CD4-positive, alpha-beta memory T cell (primary cell): ENCODE measurements at regions not wholly inside any gene's neighbourhood (a gene's known extent, or its start where the extent isn't known, plus 50 kb on each side); places are given as distances from the start of the nearest gene placed in this dataset.
"Not testable (repeated sequence)": the region's sequence is repeated elsewhere in the genome, so short reads cannot be mapped to it uniquely, and the experiment has no call there.

Experiments
- CTCF ChIA-PET: fragments of 350-600 bp; sonication (Branson Sonifier 250); formaldehyde crosslinking; loops from one replicate; lab custom pipeline; 2021; ENCODE audit warnings: inconsistent platforms; ENCODE audit not compliant: partially characterized antibody; lab: Charles Lee
- POLR2A ChIA-PET: fragments of 350-600 bp; sonication (Branson Sonifier 250); formaldehyde crosslinking; loops from one replicate; lab custom pipeline; 2021; ENCODE audit not compliant: partially characterized antibody; lab: Charles Lee
- DNase-seq, 5 donors: peaks; one replicate each; pipeline versions ENCODE4 v3.0.0 to v3.0.0-alpha.2; 2020 to 2022; ENCODE audit warnings: mixed read lengths in 1 of 5
- H3K27ac ChIP-seq: one replicate; pipeline ENCODE4 v1.7.0; 2013; ENCODE audit warnings: low read depth, low read length
- H3K27me3 ChIP-seq: 2 replicates; pipeline ENCODE4 v1.7.0; 2013; ENCODE audit warnings: mild to moderate bottlenecking, low read length, moderate library complexity; ENCODE audit not compliant: insufficient read depth
- H3K36me3 ChIP-seq: 2 replicates; pipeline ENCODE4 v1.7.0; 2013; ENCODE audit warnings: mild to moderate bottlenecking, low read length, moderate library complexity; ENCODE audit not compliant: insufficient read depth
- H3K4me1 ChIP-seq: 2 replicates; pipeline ENCODE4 v1.7.0; 2013; ENCODE audit warnings: mild to moderate bottlenecking, low read length, moderate library complexity; ENCODE audit not compliant: insufficient read depth
- H3K4me3 ChIP-seq, 2 donors: one replicate each; pipeline ENCODE4 v1.7.0; 2013; ENCODE audit warnings: low read length in 2 of 2, mild to moderate bottlenecking in 1 of 2
- H3K9me3 ChIP-seq, 2 donors: one replicate each; pipeline ENCODE4 v1.7.0; 2013; ENCODE audit warnings: low read length in 2 of 2, control low read depth in 1 of 2; ENCODE audit not compliant: control insufficient read depth in 1 of 2
- H3K27ac Mint-ChIP-seq, 7 donors: one replicate each; pipeline ENCODE4 v1.8.0; 2020 to 2021; ENCODE audit warnings: mixed read lengths in 7 of 7, mild to moderate bottlenecking in 6 of 7, inconsistent platforms in 3 of 7, moderate library complexity in 3 of 7
- H3K27me3 Mint-ChIP-seq, 2 donors: one replicate each; pipeline ENCODE4 v1.8.0; 2020 to 2021; ENCODE audit warnings: mixed read lengths in 2 of 2
- H3K36me3 Mint-ChIP-seq, 2 donors: one replicate each; pipeline ENCODE4 v1.8.0; 2020 to 2021; ENCODE audit warnings: mixed read lengths in 2 of 2, inconsistent platforms in 1 of 2, mild to moderate bottlenecking in 1 of 2
- H3K4me1 Mint-ChIP-seq, 4 donors: one replicate each; pipeline ENCODE4 v1.8.0; 2020 to 2021; ENCODE audit warnings: mixed read lengths in 4 of 4, mild to moderate bottlenecking in 1 of 4
- H3K4me3 Mint-ChIP-seq, 8 donors: one replicate each; pipeline ENCODE4 v1.8.0; 2020 to 2021; ENCODE audit warnings: mixed read lengths in 8 of 8, mild to moderate bottlenecking in 7 of 8, moderate library complexity in 6 of 8, inconsistent platforms in 3 of 8
- H3K9me3 Mint-ChIP-seq, 8 donors: one replicate each; pipeline ENCODE4 v1.8.0; 2020 to 2021; ENCODE audit warnings: mixed read lengths in 8 of 8, mild to moderate bottlenecking in 5 of 8, inconsistent platforms in 3 of 8, moderate library complexity in 1 of 8
- intact Hi-C: fragments of 100-400 bp; cut with micrococcal nuclease; formaldehyde crosslinking; loops from one replicate; pipeline ENCODE4 v1.15.1; 2023

- H3K4me1 ChIP-seq, H3K36me3 ChIP-seq, H3K27me3 ChIP-seq, H3K4me3 Mint-ChIP-seq, H3K27me3 Mint-ChIP-seq, H3K4me3 ChIP-seq, CTCF ChIA-PET, H3K27ac Mint-ChIP-seq, H3K9me3 ChIP-seq, H3K9me3 Mint-ChIP-seq, intact Hi-C loops, H3K4me1 Mint-ChIP-seq, POLR2A ChIA-PET, DNase-seq, H3K27ac ChIP-seq, H3K36me3 Mint-ChIP-seq: not testable (repeated sequence)
Measured at GRCh38 chr1:83270801-83271200, 728.1 kb downstream of the TTLL7 start.

GRCh38 chr1:83263808-83264207 is 735.1 kb downstream of the TTLL7 start:
- H3K27ac ChIP-seq, H3K27me3 ChIP-seq, POLR2A ChIA-PET, intact Hi-C loops, H3K4me3 Mint-ChIP-seq, H3K4me1 ChIP-seq, H3K4me3 ChIP-seq, H3K27me3 Mint-ChIP-seq, H3K9me3 ChIP-seq, H3K36me3 ChIP-seq, H3K36me3 Mint-ChIP-seq, H3K9me3 Mint-ChIP-seq, H3K27ac Mint-ChIP-seq, H3K4me1 Mint-ChIP-seq, CTCF ChIA-PET: not testable (repeated sequence)
- DNase-seq = peak in 1 of 5 donors; percentile 28

- H3K36me3 Mint-ChIP-seq, POLR2A ChIA-PET, H3K4me1 Mint-ChIP-seq, H3K27ac ChIP-seq, H3K36me3 ChIP-seq, H3K27me3 Mint-ChIP-seq, H3K4me3 ChIP-seq, H3K27ac Mint-ChIP-seq, DNase-seq, intact Hi-C loops, CTCF ChIA-PET, H3K9me3 ChIP-seq, H3K27me3 ChIP-seq, H3K4me3 Mint-ChIP-seq, H3K4me1 ChIP-seq: not testable (repeated sequence)
- peaks cover 0 to 31% (median 14%) of the 10 kb centered on the region in 8 donors for H3K9me3 Mint-ChIP-seq
Measured at GRCh38 chr1:83251687-83252086, 747.2 kb downstream of the TTLL7 start.

- intact Hi-C loops, CTCF ChIA-PET, H3K27me3 Mint-ChIP-seq: not testable (repeated sequence)
Measured at GRCh38 chr1:83246780-83247179, 752.2 kb downstream of the TTLL7 start.

GRCh38 chr1:83244832-83245231 is 754.1 kb downstream of the TTLL7 start:
- CTCF ChIA-PET, POLR2A ChIA-PET, H3K4me3 ChIP-seq, H3K27ac Mint-ChIP-seq, H3K36me3 ChIP-seq, H3K4me1 Mint-ChIP-seq, H3K4me1 ChIP-seq, DNase-seq, H3K27me3 ChIP-seq, H3K27ac ChIP-seq, intact Hi-C loops, H3K9me3 ChIP-seq, H3K27me3 Mint-ChIP-seq, H3K4me3 Mint-ChIP-seq, H3K36me3 Mint-ChIP-seq: not testable (repeated sequence)
- peaks cover 0 to 11% (median 0%) of the 10 kb centered on the region in 8 donors for H3K9me3 Mint-ChIP-seq

More at GRCh38 chr1:83246780-83247179, 752.2 kb downstream of the TTLL7 start:
- peaks cover 0 to 22% (median 10%) of the 10 kb centered on the region in 8 donors for H3K9me3 Mint-ChIP-seq
- POLR2A ChIA-PET, H3K27ac ChIP-seq, H3K4me3 Mint-ChIP-seq, DNase-seq, H3K27me3 ChIP-seq, H3K4me1 ChIP-seq, H3K4me3 ChIP-seq, H3K36me3 ChIP-seq, H3K9me3 ChIP-seq, H3K27ac Mint-ChIP-seq, H3K4me1 Mint-ChIP-seq, H3K36me3 Mint-ChIP-seq: not testable (repeated sequence)

- H3K4me1 ChIP-seq, H3K9me3 ChIP-seq, CTCF ChIA-PET, DNase-seq, H3K27ac ChIP-seq, H3K36me3 ChIP-seq, intact Hi-C loops, H3K27me3 ChIP-seq, H3K4me3 Mint-ChIP-seq, H3K27ac Mint-ChIP-seq, H3K4me1 Mint-ChIP-seq, H3K4me3 ChIP-seq, H3K36me3 Mint-ChIP-seq, POLR2A ChIA-PET, H3K9me3 Mint-ChIP-seq, H3K27me3 Mint-ChIP-seq: not testable (repeated sequence)
Measured at GRCh38 chr1:83239568-83239967, 759.4 kb downstream of the TTLL7 start.

- CTCF ChIA-PET = not testable (repeated sequence)
Measured at GRCh38 chr1:83238654-83239053, 760.3 kb downstream of the TTLL7 start.

GRCh38 chr1:83219788-83220187 is 779.1 kb downstream of the TTLL7 start:
- H3K9me3 ChIP-seq, intact Hi-C loops, DNase-seq, H3K27me3 Mint-ChIP-seq, H3K27me3 ChIP-seq, H3K36me3 Mint-ChIP-seq, H3K4me1 Mint-ChIP-seq, CTCF ChIA-PET, POLR2A ChIA-PET, H3K9me3 Mint-ChIP-seq, H3K4me1 ChIP-seq, H3K4me3 ChIP-seq, H3K27ac ChIP-seq, H3K36me3 ChIP-seq, H3K27ac Mint-ChIP-seq, H3K4me3 Mint-ChIP-seq: not testable (repeated sequence)

More at GRCh38 chr1:83238654-83239053, 760.3 kb downstream of the TTLL7 start:
- H3K4me1 Mint-ChIP-seq, H3K4me3 ChIP-seq, H3K27me3 ChIP-seq, H3K9me3 Mint-ChIP-seq, intact Hi-C loops, H3K36me3 Mint-ChIP-seq, H3K27me3 Mint-ChIP-seq, DNase-seq, H3K27ac Mint-ChIP-seq, H3K27ac ChIP-seq, H3K4me1 ChIP-seq, H3K36me3 ChIP-seq, POLR2A ChIA-PET, H3K9me3 ChIP-seq, H3K4me3 Mint-ChIP-seq: not testable (repeated sequence)
